K562 (cell line): ENCODE measurements at regions not wholly inside any gene's neighbourhood (a gene's known extent, or its start where the extent isn't known, plus 50 kb on each side); places are given as distances from the start of the nearest gene placed in this dataset.

Experiments
- BRD9 ChIP-seq: fragments of 450-650 bp; IDR thresholded peaks from 2 replicates; pipeline ENCODE4 v1.6.1; 2018; ENCODE audit warnings: low read depth; ENCODE audit not compliant: partially characterized antibody
- CCAR2 ChIP-seq: fragments of 200-400 bp; formaldehyde crosslinking; IDR thresholded peaks from 2 replicates; pipeline ENCODE4 v1.6.1; 2017; ENCODE audit warnings: mild to moderate bottlenecking, low read depth, low read length
- CHCHD3 ChIP-seq: fragments of 250-450 bp; sonication (Bioruptor Pico); IDR thresholded peaks from 2 replicates; pipeline ENCODE4 v2.1.2; 2022; ENCODE audit warnings: mild to moderate bottlenecking
- CTCF ChIP-seq, 3 experiments: IDR thresholded peaks in 2 of 3; conservative IDR thresholded peaks in 1 of 3; 2 replicates each; pipeline ENCODE4 v1.5.1; 2011 to 2012; ENCODE audit warnings: low read length in 3 of 3, mild to moderate bottlenecking in 3 of 3, control low read depth in 2 of 3, improper control_type of control experiment in 1 of 3, inconsistent platforms in 1 of 3, low read depth in 1 of 3, mixed read lengths in 1 of 3, moderate library complexity in 1 of 3; ENCODE audit not compliant: insufficient read depth in 2 of 3
- ETV5 ChIP-seq: sonication (generic); formaldehyde crosslinking; IDR thresholded peaks from 2 replicates; pipeline ENCODE4 v1.4.0; 2020; ENCODE audit warnings: low read depth, mild to moderate bottlenecking, missing genetic modification reagents
- FOXJ2 ChIP-seq: fragments of 200-800 bp; sonication (Bioruptor generic); IDR thresholded peaks from 2 replicates; pipeline ENCODE4 v1.6.1; 2016; ENCODE audit warnings: missing genetic modification characterization, missing compliant biosample characterization
- GABPA ChIP-seq: fragments of 200-800 bp; sonication (Bioruptor generic); conservative IDR thresholded peaks from 2 replicates; pipeline ENCODE4 v1.6.1; 2016; ENCODE audit warnings: low read depth, missing genetic modification characterization, missing compliant biosample characterization
- GATA2 ChIP-seq: sonication (generic); formaldehyde crosslinking; IDR thresholded peaks from 2 replicates; pipeline ENCODE4 v1.4.0; 2020; ENCODE audit warnings: mild to moderate bottlenecking, missing genetic modification reagents
- HNRNPUL1 ChIP-seq: fragments of 200-400 bp; formaldehyde crosslinking; IDR thresholded peaks from 2 replicates; pipeline ENCODE4 v1.6.1; 2017; ENCODE audit warnings: low read length
- NFYB ChIP-seq: IDR thresholded peaks from 2 replicates; pipeline ENCODE4 v1.6.1; 2011; ENCODE audit warnings: mild to moderate bottlenecking, moderate library complexity; ENCODE audit not compliant: insufficient read length; ENCODE audit errors: extremely low read depth
- NONO ChIP-seq, 2 experiments: fragments of 200-400 bp in 1 of 2; fragments of 450-650 bp in 1 of 2; formaldehyde crosslinking in 1 of 2; IDR thresholded peaks; 2 replicates each; pipeline ENCODE4 v1.6.1; 2017; ENCODE audit warnings: low read depth in 2 of 2, mild to moderate bottlenecking in 2 of 2, moderate library complexity in 2 of 2, low read length in 1 of 2
- PATZ1 ChIP-seq: fragments of 250-450 bp; sonication (Bioruptor Pico); IDR thresholded peaks from 2 replicates; pipeline ENCODE4 v1.5.0; 2020; ENCODE audit warnings: mild to moderate bottlenecking, borderline replicate concordance
- ZBTB8A ChIP-seq: fragments of 450-650 bp; IDR thresholded peaks from 2 replicates; pipeline ENCODE4 v1.6.1; 2018; ENCODE audit warnings: mild to moderate bottlenecking, moderate library complexity; ENCODE audit not compliant: partially characterized antibody
- ZC3H4 ChIP-seq: sonication (generic); formaldehyde crosslinking; IDR thresholded peaks from 2 replicates; pipeline ENCODE4 v1.9.0; 2021; ENCODE audit warnings: missing genetic modification reagents, borderline replicate concordance
- ZFX ChIP-seq: sonication (generic); formaldehyde crosslinking; IDR thresholded peaks from 2 replicates; pipeline ENCODE4 v1.8.0; 2022; ENCODE audit warnings: mild to moderate bottlenecking, missing genetic modification reagents, moderate library complexity
- ZNF584 ChIP-seq: fragments of 200-800 bp; sonication (Bioruptor generic); IDR thresholded peaks from 2 replicates; pipeline ENCODE4 v1.6.1; 2016; ENCODE audit warnings: low read depth, mild to moderate bottlenecking, missing genetic modification characterization, missing compliant biosample characterization
- TF ChIP-seq, protein P1 (sequence below): sonication (generic); formaldehyde crosslinking; IDR thresholded peaks from 2 replicates; pipeline ENCODE4 v1.4.0; 2020; ENCODE audit warnings: mild to moderate bottlenecking, missing genetic modification reagents
- TF ChIP-seq, protein P2 (sequence below): fragments of 150-350 bp; conservative IDR thresholded peaks from 2 replicates; pipeline ENCODE4 v1.6.1; 2014; ENCODE audit warnings: low read length

GRCh38 chr7:87003872-87004798, 55.3 kb downstream of the ELAPOR2 start (continued):
- TF ChIP-seq CHCHD3 (CRISPR knock-in tag) = no peak
- TF ChIP-seq FOXJ2 (tag) = peak; percentile 44; the same call in 1 of the 2 replicates
- TF ChIP-seq ETV5 = no peak; the same call in 1 of the 2 replicates
- TF ChIP-seq NONO (IDR thresholded peaks at IDR 0.05; ENCODE audit: low read depth in 2 of 2, low read length in 1 of 2) = no peak
- TF ChIP-seq ZNF584 = 0 out of 2 replicates have a peak, but pooled peaks have one; percentile 44
- peak; percentile 56 for TF ChIP-seq ZFX (CRISPR knock-in tag)
- no peak for TF ChIP-seq CCAR2
- TF ChIP-seq CTCF (IDR thresholded peaks at IDR 0.05 in 2 of 3, conservative IDR thresholded peaks at IDR 0.05 in 1 of 3; ENCODE audit: insufficient read depth in 2 of 3, low read depth in 1 of 3, low read length in 3 of 3) = no peak
- TF ChIP-seq, protein P1, sequence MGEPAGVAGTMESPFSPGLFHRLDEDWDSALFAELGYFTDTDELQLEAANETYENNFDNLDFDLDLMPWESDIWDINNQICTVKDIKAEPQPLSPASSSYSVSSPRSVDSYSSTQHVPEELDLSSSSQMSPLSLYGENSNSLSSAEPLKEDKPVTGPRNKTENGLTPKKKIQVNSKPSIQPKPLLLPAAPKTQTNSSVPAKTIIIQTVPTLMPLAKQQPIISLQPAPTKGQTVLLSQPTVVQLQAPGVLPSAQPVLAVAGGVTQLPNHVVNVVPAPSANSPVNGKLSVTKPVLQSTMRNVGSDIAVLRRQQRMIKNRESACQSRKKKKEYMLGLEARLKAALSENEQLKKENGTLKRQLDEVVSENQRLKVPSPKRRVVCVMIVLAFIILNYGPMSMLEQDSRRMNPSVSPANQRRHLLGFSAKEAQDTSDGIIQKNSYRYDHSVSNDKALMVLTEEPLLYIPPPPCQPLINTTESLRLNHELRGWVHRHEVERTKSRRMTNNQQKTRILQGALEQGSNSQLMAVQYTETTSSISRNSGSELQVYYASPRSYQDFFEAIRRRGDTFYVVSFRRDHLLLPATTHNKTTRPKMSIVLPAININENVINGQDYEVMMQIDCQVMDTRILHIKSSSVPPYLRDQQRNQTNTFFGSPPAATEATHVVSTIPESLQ (CRISPR knock-in tag) = no peak
- peak; percentile 9 for TF ChIP-seq NFYB
- no peak for TF ChIP-seq BRD9
- TF ChIP-seq ZBTB8A = no peak
- TF ChIP-seq HNRNPUL1 = no peak
- TF ChIP-seq PATZ1 (CRISPR knock-in tag) = no peak
- TF ChIP-seq GABPA (tag) = no peak; the same call in 1 of the 2 replicates
- peak; percentile 88 for TF ChIP-seq GATA2 (CRISPR knock-in tag)
- TF ChIP-seq ZC3H4 (CRISPR knock-in tag) = no peak
- TF ChIP-seq, protein P2, sequence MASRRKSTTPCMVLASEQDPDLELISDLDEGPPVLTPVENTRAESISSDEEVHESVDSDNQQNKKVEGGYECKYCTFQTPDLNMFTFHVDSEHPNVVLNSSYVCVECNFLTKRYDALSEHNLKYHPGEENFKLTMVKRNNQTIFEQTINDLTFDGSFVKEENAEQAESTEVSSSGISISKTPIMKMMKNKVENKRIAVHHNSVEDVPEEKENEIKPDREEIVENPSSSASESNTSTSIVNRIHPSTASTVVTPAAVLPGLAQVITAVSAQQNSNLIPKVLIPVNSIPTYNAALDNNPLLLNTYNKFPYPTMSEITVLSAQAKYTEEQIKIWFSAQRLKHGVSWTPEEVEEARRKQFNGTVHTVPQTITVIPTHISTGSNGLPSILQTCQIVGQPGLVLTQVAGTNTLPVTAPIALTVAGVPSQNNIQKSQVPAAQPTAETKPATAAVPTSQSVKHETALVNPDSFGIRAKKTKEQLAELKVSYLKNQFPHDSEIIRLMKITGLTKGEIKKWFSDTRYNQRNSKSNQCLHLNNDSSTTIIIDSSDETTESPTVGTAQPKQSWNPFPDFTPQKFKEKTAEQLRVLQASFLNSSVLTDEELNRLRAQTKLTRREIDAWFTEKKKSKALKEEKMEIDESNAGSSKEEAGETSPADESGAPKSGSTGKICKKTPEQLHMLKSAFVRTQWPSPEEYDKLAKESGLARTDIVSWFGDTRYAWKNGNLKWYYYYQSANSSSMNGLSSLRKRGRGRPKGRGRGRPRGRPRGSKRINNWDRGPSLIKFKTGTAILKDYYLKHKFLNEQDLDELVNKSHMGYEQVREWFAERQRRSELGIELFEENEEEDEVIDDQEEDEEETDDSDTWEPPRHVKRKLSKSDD = no peak
